HG03108 (cell line): ENCODE measurements at regions not wholly inside any gene's neighbourhood (a gene's known extent, or its start where the extent isn't known, plus 50 kb on each side); places are given as distances from the start of the nearest gene placed in this dataset.

Experiments
- ATAC-seq: cut with Tn5 transposase; IDR thresholded peaks from one replicate; pipeline ENCODE4 v1.9.1; 2021; ENCODE audit warnings: moderate library complexity; ENCODE audit not compliant: unreplicated experiment

DNA sequence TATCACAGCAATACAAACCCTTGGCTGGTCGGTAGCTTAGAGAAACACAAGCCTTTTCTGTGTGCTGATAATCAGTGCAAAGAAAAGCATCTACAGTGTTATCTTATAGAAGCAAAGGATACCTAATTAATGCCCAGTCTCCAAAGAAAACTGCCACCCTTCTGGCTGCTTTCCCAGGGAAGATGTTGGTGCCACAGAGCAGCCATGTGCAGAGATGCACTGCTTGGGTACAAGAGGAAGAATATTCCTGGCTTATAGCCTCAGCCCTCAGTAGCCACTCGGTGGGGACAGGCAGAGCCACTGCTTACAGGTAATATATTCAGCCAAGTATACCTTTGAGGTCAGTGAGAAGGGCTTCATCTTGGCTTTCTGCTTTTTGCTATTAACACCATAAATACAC is 185.3 kb downstream of the PCSK1 start:
- ATAC-seq = no peak

DNA sequence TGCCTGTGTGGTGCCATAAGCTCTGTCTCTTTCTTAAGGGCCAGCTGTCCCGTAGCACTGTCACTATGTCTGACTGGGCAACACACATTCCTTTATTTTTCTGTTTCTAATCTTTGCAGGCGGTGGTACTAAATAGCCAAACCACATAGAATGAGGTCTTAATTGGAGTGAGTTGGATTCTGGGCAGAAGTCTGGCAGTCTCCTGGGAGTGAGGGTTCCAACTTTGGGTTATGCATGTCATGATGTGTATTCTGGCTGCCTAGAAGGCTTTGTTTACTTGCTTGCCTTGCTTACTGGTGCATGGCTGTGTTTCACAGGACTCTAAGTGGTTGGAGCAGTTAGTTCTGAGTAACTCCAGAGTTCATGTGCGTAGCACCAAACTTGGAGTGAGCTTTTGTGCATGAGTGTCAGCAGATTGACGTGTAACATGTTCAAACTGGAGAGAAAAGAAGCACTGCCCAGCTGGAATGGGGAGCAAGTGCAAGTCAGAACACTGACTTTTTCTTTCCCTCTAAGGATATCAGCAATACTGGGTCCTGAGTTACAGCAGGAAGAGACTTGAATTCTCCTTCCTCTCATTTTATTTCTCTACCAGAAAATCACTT is 185.8 kb downstream of the PCSK1 start:
- ATAC-seq = no peak

DNA sequence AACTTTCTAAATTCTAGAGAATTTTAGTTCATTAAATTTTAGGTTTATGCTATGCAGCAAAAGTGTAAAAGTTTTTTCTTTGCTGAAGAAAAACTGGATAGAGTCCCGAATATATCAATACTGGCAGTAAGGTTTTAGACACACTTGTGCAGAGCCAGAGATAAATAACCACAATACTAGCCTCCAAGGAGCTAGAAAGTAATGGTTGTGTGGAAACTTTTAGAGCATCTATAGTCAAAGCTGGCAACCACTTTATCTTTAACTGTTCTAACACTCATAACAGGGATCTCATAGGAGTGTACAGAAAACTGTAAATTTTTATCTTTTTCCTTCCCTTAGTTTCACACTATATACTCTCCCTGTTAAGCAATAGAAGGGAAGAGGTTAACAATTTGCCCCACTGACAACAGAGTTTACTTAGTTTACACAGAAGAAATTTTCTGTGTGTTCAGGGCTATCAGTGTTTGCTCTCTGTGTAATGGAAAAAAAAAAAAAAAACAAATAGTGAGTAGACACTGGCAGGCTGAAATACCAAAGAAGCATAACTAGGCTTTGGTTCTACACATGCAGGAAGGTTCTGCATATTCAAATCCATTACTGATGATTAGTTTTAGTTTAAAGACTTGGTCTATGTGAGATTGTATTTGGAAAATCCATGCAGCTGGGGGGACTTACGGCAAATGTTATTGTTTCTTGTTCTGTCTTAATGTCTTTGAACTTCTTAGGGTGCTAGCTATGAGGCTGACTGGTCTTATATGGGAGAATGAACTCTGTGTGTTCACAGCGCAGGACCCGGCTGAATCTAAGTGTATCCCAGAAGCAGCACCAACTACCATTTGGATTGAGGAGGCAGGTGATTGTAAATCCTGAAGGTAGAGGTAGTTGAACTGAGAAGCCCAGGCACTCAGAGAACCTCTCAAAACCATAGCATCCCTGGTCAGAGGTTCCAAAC is 187.6 kb downstream of the PCSK1 start:
- no peak for ATAC-seq

DNA sequence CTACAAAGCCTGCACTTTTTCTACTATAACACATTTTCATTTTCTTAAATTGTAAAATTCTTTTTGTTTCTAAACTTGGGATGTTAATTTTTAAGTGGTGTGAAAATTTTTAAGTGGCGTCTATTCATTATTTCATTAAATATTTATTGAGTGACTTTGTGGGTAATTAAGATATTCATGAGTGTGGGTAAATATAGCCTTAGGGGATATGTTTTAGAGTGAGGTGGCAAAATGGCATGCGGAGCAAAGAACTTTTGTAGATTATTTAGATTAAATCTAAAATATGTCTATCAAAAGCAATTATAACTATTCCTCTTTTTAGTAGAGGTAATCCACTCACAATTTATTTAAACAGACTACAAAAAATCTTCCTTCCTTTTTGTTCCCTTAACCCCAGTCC is 188.4 kb downstream of the PCSK1 start:
- no peak for ATAC-seq

DNA sequence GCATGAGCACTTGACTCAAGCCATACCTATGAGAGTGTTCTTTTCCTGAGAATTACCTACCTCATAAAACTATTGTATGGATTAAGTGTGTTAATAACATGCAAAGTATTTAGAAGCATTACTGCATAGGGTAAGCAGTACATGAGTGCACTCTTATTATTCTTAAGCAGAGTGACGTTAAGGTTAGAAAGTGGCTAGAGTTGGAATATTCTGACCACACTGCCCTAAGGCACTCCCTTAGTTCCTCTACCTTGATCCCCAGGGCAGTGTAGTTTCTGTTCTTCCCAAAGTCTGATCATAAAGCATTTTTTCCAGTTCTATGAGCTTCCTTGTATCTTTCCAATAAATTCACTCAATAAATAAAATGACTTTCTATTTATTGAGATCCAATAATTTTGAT is 189.2 kb downstream of the PCSK1 start:
- no peak for ATAC-seq

DNA sequence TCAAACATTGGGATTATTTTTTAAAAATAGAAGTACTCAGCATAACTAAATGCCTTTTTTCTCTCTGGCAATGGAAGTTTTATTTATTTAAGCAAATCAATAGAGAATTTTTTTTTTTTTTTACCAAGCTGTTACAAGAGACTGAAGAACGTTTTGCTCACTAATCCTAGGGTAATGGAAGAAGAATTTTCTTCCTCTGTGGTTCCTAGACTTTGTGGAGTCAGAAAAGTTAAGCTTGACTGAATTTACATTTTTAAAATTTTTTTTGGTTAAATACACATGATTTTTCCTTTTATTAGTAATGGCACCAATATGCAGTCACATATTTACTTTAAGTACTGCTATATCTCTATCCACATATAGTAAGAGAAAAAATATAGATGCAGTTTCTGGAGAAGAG is 189.8 kb downstream of the PCSK1 start:
- ATAC-seq = no peak

DNA sequence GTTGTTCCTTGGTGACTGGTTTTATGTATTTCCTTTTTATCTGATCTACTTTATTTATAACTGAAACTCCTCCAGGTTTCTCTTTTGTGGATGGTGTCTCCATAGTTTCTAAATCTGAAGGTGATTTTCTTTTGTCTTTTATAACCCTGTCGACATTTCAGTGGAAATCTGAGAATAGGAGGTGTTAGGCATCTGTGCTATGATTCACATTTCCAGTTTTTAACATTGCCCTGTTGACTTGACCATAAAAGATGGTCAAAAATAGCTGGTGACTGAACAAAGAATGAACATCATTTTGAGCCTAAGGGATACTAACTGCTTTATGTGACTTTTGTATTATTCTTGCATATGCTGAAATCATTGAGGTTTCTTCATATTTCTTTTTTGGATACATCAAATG is 190.5 kb downstream of the PCSK1 start:
- no peak for ATAC-seq

DNA sequence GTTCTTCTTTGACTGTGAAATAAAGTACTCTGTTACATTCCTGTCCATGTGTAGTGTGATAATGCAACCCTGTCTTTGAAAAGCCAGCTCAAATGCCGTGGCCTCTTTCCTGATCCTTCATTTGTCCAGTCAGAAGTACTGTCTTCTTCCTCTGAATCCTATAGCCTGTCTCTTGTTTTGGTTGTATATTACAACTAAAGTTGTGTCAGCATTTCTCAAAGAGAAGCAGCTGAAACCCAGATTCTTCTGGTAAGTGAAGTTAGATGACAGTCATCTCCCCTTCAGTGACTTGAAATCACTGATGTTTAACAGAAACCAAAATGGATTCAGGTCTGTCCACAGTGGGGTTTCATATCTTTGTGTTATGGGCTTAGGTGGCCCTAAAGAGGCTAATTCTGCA is 196.2 kb downstream of the PCSK1 start:
- ATAC-seq = no peak

DNA sequence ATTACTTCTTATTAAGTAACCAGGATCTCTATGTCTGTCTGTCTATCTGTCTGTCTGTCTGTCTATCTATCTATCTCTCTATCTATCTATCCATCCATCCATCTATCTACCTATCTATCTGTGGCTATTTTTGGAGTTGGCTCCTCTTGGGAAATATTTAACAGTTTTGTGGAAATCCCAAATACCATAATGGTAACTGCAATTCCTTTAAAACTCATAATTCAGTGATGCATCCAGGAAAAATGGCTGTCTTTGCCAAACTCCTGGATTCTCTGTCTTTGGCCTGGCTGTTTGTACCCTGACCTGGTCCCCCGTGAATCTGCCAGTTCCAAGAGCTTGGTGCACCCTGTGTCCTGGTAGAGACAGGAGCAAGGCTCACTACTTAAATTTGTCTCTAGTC is 197.0 kb downstream of the PCSK1 start:
- ATAC-seq = no peak

DNA sequence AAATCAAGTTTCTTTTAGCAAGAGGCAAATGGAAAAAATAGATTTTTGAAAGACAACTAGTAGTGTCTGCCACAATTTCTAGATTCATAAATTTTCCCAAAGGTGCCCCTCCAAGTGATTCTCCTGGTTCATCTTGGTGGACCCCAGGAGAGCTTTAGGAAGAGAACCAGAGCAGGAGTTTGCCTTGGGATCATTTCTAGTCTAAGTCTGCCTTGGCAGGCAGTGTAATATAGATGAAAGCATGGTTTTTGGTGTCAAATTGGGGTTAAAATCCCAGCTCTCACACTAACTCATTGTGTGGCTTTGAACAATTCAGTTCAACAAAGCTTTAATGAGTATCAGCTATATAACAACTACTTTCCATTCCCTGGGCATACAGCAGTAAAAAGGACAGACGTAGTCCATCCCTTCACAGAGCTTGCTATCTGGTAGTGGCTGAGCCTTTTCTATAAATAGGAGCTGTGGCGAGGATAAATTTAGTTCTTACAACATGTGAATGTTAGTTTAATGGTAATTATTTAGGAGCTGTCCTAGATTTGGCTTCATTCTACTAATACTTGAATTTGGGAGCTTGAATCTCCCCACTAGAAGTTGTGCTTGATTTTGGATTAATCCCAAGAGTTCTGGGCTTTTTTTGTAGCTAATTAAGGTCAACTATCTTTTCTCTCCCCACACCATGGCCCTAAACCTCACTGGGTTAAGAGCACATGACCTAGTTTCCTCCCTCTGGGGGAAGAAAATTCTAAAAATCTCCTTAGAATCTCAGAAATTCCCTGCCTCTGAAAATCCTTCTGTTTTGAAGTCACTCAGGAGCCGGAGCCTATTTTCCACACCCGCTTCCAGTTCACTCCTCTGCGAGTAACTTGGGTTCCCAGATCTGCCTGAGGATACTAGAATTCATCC is 197.8 kb downstream of the PCSK1 start:
- ATAC-seq = no peak

DNA sequence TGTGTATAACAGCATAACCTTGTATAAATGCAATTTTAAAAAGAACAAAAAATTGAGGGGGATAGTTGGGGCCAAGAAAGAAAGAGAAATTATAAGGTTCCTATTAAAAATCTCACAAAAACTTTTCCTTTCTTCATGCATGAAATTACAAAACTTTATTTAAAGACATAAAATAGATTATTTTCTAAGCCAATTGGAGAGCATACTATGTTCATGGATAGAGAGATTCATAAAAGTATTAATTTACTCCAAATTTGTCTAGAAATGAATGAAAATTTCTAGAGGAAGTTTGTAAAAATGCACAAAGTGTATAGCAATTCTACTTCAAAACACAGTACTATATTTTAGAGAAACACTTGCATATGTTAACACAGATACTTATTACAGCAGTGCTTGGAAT is 200.4 kb downstream of the PCSK1 start:
- no peak for ATAC-seq

DNA sequence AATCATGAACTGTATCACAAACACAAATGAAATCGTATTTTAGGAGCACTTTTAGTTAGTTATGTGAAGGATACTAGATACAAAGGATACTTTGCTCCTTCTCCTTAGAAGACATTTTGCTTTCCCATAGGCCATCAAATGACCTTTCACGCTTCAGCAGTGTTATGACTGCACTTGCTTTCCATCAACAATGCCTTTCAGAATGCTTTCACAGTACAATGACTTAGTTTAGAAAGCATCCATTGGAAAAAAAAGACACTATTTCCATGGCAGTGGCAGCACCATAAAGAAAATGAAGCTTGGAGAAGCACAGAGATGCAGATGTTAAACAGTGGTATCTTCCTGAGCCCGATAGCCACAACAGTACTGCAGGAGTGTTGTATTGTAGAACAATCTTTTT is 203.9 kb downstream of the PCSK1 start:
- no peak for ATAC-seq

DNA sequence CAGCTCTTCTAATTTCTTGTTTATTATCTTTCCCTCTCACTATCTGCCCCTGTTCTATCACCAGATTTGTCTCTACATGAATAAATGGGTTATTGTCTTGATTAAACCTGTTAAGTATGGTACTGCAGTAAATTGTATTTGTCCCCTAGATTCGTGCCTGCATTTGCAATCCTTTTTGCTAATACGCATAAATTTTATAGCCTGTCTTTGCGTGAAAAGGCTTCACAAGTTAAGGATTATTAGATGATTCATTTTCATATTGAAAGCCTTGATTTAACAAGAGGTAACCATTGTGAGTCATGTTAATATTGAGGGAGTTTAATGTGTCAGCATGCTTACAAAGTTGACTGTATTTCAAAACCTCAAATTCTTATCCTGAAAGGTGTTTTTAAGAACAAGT is 204.6 kb downstream of the PCSK1 start:
- no peak for ATAC-seq

DNA sequence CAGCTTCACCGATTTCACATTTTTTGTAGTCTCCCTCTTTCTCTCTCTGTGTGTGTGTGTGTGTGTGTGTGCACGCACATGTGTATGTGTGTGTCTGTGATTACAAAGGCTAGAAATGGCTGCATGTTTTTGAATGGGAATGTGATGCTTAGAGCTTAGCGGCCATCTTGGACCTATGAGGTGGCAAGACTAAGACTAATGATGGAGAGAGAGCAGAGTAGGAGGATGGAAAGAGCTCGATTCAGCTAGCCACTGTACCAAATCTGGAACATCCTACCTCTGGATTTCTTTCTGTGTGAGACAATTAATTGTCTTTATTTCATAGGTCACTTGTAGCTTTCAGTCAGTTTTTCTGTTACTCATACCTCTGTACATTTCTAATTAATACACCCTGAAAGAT is 205.1 kb downstream of the PCSK1 start:
- ATAC-seq = no peak

DNA sequence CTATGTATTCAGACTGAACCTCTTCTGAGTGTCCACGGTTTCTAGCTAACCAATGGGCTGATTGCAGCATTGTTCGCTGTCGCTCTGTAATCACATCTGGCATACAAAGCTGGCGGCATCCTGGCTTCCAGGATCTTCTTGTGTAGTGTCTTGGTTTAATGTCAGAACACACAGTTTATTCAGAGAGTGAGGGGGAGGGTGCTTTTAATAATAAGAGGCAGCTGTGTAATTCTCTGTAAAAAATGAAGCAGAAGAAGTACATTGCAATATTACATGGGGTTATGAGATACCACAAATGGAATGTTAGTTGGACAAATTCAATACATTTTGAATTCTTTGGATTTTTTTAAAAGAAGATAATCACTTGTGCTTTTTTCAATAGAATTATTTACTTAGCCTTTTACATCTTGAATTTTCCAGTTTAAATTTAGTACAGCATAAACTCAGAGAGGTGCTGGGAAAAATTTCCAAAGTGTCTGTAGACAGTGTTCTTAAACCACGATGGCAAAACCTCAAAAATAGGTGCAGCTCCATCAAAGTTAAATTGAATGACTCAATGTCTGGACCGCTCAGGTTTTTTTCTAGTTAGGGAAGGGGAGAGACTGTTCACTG is 206.0 kb downstream of the PCSK1 start:
- ATAC-seq = no peak

DNA sequence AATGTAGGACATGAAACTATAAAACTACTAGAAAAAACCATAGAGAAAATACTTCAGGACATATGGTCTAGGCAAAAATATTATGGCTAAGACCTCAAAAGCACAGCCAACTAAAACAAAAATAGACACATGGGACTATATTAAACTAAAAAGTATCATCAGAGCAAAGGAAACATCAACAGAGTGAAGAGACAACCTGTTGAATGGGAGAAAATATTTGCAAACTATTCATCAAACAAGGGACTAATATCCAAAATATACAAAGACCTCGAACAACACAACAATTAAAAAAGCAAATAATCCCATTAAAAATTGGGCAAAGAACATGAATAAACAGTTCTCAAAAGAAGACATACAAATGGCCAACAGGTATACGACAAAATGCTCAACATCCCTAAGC is 210.9 kb downstream of the PCSK1 start:
- ATAC-seq = no peak

DNA sequence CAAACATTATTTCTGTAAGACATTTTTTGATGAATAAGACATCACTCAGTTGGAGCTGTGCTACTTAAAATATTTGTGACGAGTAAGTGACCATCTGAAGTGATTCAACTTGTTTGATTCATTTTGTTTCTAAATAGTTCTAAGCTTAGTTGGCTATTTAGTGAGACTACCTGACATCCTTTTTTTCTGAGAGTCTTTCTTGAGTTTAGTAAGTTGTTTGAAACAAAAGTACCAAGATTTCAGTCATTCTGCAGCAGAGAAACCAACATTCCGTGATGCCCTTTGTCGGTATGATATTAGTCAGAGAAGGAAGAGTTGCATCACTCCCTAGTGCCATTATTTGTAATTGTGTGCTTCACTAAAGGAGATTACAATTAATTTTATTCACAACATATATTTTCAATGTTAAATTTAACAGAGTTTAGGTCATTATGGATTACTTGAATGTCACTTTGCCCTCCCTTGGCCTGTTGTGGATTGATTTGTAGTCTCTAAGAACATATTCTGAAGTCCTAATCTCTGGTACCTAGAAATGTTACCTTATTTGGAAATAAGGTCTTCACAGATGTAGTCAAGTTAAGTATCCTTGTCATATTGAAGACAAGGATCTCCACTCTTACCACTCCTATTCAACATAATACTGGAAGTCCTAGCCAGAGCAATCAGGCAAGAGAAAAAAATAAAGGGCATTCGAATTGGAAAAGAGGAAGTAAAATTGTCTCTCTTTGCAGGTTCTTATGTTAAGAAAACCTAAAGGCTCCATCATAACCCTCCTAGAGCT is 212.2 kb downstream of the PCSK1 start:
- no peak for ATAC-seq

DNA sequence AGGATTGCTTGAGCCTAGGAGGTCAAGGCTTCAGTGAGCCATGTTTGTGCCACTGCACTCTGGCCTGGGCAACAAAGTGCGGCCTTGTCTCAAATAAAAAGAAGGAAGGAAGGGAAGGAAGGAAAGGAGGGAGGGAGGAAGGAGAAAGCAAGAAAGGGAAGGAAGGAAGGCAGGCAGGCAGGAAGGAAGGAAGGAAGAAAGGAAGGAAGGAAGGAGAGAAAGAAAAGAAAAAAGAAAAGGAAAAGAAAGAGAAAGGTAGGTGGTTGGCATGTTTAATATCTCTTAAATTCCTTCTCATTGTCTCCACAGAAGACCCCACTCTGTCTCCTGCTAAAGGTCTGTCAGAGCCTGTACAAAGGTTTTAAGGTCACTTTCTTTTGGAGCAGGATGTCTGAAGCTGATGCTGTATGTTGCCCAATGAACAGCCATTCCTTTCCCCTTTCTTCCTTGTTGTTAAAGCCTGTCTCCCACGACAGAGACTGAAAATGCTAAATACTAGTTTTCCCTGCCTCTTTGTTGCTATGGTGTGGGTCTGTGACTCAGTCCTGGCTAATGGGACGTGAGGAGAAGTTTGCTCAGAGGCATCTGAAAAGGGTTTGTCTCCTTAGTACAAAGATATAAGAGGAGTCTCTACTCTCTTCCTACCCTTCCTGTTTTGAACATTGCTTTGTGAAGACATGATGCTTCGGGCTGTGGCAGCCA is 213.3 kb downstream of the PCSK1 start:
- ATAC-seq = no peak

DNA sequence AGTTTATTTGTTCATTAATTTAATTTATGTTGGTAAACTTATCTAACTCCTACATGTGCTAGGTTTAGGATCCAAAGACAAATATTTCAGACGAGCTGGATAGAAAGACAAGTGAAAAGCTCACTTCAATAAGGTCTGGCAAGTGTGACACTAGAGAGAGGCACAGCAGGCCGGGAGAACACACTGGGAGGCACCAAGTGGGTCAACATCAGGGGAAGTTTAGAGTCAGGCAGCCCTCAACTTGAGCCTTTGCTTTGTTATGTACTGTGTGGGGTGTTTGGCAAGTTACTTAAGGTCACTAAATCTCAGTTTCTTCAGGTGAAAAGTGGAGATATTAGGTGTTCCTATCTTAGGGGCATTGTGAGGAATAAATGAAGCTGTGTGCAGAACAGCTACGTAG is 214.4 kb downstream of the PCSK1 start:
- no peak for ATAC-seq
